ENCODE measurements at regions not wholly inside any gene's neighbourhood (a gene's known extent, or its start where the extent isn't known, plus 50 kb on each side); places are given as distances from the start of the nearest gene placed in this dataset.
"Not testable (repeated sequence)": the region's sequence is repeated elsewhere in the genome, so short reads cannot be mapped to it uniquely, and the experiment has no call there.

DNA sequence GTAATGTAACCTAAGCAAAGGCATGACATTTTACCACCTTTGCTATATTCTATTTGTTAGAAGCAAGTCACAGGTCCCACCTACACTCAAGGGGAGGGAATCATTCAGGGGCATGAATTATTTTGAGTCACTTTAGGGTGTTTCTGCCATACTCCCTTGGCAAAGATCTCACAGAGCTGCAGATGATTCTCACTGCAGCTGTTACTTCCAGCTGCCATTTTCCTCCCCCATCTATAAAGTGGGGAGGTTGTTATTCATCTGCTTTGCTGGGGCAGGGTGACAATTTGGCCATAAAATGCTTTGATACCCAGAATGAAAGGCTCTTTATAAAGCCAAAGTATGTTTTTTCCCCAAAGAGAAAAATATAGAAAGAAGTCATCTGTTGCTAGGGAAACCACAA, 136.5 kb upstream of the SMIM31 start:
- no peak for DNase-seq

DNA sequence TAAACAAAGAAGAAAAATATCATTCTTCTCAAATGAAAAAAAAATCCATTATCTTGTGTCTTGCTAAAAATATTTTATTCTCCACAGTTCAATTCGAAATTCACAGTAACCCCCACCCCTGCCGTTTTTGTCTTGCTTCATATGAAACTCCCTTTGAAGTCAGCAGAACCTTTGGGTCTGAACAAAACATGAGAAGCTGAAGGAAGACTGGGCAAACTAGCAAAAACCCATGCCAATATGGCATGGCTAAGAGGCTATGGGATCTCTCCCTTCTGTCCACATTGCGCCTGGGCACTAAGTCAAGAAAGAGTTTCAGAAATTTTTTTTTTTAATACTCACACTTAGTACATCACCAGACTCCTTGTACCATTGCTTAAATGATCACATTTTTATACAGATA, 136.0 kb upstream of the SMIM31 start:
- DNase-seq: no peak

DNA sequence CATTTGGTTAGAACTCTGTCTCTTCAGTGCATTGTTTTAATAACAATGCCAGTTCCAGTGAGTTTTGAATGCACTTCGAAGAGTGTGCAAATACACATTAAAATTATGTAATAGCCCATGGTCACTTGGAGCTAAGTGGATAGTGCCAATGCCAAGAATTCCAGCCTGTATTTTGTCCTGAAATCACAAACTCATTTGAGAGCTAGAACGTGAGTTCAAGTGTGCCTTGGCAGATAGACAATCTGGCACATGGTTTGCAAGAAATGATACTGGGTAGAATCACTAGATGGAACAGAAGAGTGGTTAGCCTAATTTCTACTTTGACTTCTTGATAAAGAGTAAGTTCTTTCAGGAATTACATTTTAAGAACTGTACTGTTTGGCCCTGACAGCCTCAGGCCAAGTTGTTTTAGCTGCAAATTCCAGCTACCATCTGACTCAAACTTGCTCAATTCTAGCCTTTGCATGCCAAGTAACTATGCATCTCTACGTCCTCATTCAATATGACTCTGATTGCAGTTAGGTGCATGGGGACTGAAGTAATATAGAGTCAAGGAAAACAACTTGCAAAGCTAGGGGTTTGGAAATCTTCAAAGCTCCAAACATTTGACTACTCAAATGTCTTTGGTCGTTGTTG, 131.9 kb upstream of the SMIM31 start:
- no peak for DNase-seq

DNA sequence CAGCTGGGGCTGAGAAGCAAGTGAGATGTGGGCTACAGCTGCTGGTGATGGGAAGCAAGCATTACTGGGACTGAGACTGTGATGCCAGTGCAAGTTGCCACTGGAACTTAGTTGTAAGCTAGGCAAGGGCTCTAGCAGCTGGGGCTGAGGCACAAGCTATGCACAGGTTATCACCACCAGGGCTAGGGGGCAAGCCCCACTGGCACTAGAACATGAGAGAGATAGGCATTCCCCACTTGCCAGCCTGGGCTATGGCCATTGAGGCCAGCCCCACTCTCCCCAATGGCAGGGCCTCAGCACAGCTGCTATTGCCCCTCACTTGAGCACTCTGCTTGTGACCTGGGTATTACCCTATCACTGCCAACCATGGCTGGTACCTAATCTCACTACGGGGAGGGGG, 130.8 kb upstream of the SMIM31 start:
- DNase-seq: no peak

DNA sequence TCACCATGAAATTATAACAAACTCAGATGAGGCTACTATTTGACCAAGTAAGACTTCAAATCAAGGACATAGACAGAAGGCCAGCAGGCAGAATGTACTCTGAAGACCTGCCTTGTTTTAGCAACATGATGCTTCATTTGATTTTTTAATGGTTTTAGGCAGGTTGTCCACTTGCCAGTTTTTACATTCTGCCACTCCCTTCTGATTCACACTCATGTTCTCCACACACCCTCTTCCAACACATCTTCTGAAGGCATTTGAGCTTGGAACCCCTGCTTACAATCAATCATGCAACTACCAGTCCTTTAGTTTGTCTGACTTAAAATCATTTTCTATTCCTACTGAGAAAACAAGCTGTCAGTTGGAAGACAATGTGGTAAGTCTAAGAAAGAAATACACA, 114.9 kb upstream of the SMIM31 start:
- DNase-seq: no peak

DNA sequence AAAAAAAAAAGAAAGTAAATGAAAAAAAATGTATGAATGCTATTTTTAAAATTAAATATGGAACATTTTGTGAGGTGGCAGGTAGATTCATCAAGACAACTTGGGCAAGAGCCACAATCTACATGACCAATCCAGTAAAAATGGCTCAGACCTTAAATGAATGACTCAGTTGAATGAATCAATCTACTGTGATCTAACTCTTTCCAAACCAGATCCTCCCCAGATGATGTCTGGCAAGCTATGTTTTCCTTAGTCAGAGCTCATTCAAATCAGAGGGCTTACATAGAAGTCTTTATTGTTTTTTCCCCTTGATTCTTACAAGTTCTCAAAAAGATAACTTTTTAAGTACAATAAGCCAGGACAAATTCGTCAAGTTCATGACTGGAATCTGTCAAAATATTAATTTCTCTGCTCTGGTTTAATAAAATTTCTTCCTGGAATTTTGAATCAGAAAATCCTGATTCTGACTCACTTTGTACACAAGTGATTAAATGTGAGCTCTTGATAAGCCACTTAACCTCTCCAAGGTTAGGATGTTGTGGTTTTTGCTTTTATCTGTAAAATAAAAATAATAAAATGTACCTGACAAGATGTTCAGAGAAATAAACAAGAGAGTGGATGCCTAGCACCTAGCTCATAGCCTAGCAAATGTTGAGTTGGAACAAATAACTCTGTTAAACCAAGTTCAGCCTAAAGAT, 105.6 kb upstream of the SMIM31 start:
- no peak for DNase-seq

DNA sequence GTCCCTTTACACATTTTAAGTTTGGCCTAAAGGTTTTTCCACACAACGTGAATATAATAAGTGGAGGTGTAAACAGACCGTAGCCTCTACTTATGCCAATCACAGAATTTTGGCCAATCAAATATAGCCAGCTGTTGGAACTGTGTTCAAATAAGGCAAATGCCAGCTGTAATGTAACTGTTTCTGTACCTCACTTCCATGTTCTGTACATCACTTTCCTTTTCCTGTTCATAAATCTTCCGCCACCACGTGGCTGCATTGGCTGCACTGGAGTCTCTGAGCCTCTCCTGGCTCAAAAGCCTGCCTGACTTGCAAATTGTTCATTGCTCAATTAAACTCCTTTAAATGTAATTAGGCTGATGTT, 105.1 kb upstream of the SMIM31 start:
- no peak for DNase-seq

DNA sequence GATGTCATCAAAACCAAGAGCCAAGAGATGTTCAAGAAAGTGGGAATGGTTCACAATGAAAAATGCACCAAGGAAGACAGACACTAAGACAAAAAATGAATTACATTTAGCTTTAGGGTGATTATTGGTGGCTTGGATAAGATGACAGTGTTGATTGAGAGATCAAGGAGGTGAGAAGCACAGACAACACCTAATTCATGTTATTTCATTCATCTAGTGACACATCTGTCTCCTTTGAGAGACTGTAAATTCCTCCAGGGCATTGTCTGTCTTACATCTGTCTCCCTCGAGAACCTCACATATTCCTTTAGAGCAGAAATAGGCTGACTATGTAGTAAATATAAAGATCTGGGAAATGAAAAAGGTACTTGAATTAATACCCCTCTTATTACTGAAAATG, 94.2 kb upstream of the SMIM31 start:
- no peak for DNase-seq

DNA sequence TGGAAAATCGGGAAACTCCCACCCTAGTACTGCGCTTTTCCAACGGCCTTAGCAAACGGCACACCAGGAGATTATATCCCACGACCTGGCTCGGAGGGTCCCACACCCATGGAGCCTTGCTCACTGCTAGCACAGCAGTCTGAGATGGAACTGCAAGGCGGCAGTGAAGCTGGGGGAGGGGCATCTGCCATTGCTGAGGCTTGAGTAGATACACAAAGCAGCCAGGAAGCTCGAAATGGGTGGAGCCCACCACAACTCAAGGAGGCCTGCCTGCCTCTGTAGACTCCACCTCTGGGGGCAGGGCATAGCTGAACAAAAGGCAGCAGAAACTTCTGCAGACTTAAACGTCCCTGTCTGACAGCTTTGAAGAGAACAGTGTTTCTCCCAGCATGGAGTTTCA, 77.8 kb upstream of the SMIM31 start:
- DNase-seq: not testable (repeated sequence)

DNA sequence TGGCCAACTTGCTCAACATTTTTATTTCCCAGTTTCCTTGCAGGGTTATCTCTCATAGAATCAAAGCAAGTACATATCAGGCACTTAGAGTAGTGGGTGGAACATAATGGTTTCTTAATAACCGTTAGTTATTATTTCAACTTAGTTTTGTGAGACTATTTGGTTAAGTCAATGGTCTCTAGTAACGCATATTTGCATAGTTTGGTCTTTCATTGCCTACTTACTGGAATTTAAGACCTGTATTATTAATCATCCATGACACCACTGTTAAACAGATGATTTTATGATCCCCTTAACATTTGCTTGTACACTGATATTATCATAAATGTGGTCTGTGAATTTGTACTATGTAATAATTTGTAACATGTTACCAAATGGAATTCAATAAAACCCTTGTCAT, 70.9 kb upstream of the SMIM31 start:
- DNase-seq: no peak

DNA sequence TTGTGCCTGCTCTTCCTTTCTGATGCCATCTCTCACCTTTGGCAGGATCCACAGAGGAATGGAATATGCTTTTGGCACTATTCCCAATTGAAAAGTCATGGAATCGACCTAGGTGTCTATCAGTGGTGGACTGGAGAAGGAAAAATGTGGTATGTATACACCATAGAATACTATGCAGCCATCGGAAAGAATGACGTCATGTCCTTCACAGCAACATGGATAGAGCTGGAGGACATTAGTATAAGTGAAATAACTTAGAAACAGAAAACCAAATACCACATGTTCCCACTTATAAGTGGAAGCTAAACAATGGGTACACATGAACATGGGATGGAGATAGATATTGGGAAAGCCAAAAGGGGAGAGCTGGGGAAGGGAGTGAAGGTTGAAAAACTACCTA, 58.3 kb upstream of the SMIM31 start:
- no peak for DNase-seq

DNA sequence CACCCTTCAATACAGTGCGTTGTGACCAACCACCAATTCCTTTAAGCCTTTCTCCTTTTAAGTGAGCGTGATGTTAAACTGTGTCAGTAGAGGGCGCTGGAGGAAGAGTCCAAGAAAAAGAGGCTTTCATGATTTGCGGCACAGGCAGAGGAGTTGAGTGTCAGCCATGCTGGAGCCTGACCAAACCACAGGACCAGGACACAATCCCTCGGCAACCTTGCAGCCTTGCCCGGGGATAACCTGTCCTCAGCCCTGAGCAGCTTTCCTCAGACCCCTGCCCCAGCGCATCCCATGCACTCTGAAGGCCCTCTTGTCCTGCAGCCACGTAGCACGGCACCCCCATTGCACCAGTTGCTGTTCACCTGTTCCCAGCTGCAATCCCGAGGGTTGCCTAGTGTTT, 53.5 kb upstream of the SMIM31 start:
- DNase-seq: no peak

DNA sequence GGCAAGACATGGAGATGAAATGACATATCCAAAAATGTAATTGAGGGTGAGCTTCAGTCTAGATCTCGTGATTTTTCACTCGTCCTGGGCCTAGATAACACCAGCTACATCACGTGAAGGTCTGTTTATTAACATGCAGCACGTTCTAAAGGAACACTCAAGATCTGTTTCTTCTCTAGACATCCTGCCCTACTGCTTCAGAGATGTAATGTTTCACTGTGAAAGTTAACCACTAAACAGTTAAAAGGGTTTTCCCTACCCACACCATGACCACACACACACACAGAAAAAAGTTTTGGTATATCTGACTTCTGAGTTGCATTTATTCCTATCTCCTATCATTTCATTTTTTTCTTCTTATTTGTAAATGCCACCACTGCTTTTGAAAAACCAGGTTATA, 52.3 kb upstream of the SMIM31 start:
- DNase-seq: no peak

Measured in NCI-H1694 (cell line).